ENCODE measurements at regions not wholly inside any gene's neighbourhood (a gene's known extent, or its start where the extent isn't known, plus 50 kb on each side); places are given as distances from the start of the nearest gene placed in this dataset.
"Not testable (repeated sequence)": the region's sequence is repeated elsewhere in the genome, so short reads cannot be mapped to it uniquely, and the experiment has no call there.

DNA sequence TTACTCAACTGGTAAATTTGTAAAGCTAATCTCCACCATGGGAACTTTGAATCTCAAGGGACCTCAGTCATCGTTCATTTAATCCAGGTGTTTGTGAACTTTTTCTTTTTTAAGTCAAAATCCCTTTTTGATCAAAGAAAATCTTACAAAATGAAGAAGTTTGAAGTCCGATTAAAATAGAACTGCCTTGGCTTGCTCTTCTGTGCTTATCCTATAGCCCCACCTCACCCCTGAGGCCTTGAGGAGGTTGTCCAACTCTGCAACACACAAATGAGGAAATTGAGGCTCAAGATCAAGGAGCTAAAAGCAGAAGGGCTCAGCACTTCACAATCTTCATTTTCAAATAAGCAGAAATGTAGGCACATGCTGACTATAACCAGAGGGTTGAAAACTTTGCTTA, 240.3 kb upstream of the SFRP2 start:
- Histone ChIP-seq H3K27ac (no peak overlapping the region), H3K9me3 (replicated peaks) (no peaks in the 10 kb centered on the region), H3K4me1 (no peaks in the 10 kb centered on the region), H3K4me3 (no peak overlapping the region), H3K27me3 (no peaks in the 10 kb centered on the region), H3K36me3 (no peaks in the 10 kb centered on the region)
- no peak for DNase-seq

DNA sequence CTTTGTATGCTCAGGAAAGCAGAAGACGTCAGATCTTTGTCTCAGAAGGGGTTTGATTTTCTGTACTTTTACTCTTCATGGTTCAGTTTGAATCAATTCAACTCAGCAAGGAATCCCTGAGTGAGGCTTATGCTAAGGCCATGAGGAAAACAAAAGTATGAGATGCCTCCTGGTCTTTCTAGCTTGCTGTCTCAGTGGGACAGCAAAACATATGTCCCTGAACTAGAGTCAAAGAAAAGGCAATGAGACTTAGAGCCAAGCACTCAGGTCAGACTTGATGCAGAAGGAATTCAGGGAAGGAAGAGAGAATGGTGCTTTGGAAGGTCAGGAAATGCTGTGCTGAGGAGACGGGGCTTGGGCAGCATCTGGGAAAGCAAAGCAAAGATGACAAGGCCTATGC, 236.2 kb upstream of the SFRP2 start:
- no peaks in the 10 kb centered on the region for H3K36me3 ChIP-seq
- no peak overlapping the region for H3K27ac ChIP-seq
- no peak for DNase-seq
- no peak overlapping the region for H3K4me3 ChIP-seq
- no peaks in the 10 kb centered on the region for H3K9me3 ChIP-seq (replicated peaks)
- no peaks in the 10 kb centered on the region for H3K27me3 ChIP-seq
- no peaks in the 10 kb centered on the region for H3K4me1 ChIP-seq

DNA sequence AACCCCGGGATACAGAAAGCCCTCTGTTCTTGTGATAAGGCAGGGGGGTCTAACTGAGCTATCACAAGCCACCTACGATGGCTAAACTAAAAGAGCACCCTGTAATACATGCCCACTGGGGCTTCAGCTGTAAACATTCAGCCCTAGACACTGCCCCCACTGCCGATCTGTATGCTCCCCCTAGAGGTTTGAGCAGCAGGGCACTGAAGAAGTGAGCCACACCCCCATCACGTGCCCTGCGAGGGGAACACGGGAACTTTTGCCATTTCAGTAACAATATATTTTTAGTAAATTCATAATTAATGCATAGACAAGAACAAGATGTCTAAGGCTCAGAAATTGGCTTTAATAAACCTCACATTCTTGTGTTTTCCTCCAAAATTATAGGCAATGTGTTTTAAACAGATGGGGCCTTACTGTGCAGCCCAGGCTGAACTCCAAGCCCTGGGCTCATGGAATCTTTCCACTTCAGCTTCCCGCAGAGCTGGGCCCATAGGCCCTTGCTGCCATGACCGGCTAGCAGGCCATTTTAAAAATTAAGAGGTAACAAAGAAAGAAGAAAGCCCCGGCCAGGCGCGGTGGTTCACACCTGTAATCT, 235.3 kb upstream of the SFRP2 start:
- Histone ChIP-seq H3K36me3 (no peaks in the 10 kb centered on the region), H3K27me3 (no peaks in the 10 kb centered on the region), H3K27ac (no peak overlapping the region), H3K4me3 (no peak overlapping the region), H3K9me3 (replicated peaks) (no peaks in the 10 kb centered on the region), H3K4me1 (no peaks in the 10 kb centered on the region)
- peak in 1 of 2 experiments; percentile 3 for DNase-seq

DNA sequence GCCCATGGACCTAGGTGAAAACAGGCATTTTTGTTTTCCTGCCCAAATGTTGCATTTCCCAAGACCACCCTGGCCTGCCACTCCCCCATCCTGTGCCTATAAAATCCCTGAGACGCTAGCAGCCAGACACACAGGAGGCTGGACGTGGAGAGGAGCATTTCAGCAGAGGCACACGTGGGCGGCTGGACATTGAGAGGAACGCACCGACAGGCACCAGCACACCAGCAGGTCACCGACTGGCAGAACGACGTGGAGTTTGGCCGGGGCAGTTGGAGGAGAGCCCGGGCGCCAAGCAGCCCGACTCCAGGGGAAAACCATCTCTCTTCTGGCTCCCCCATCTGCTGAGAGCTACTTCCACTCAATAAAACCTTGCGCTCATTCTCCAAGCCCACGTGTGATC, 234.8 kb upstream of the SFRP2 start:
- H3K4me3 ChIP-seq; H3K36me3 ChIP-seq; H3K27ac ChIP-seq; H3K9me3 ChIP-seq (replicated peaks); H3K4me1 ChIP-seq; H3K27me3 ChIP-seq; DNase-seq: not testable (repeated sequence)

- no peak overlapping the region for H3K27ac ChIP-seq
- no peaks in the 10 kb centered on the region for H3K9me3 ChIP-seq (replicated peaks)
- DNase-seq: no peak
- H3K27me3 ChIP-seq: no peaks in the 10 kb centered on the region
- no peaks in the 10 kb centered on the region for H3K36me3 ChIP-seq
- H3K4me1 ChIP-seq: no peaks in the 10 kb centered on the region
- no peak overlapping the region for H3K4me3 ChIP-seq
These were observed 230.9 kb upstream of the SFRP2 start for GRCh38 chr4:154019811-154020210.

GRCh38 chr4:154018659-154019058, 229.8 kb upstream of the SFRP2 start:
- Histone ChIP-seq H3K27ac (no peak overlapping the region), H3K4me3 (no peak overlapping the region), H3K4me1 (no peaks in the 10 kb centered on the region), H3K27me3 (no peaks in the 10 kb centered on the region), H3K36me3 (no peaks in the 10 kb centered on the region), H3K9me3 (replicated peaks) (no peaks in the 10 kb centered on the region)
- DNase-seq: no peak

DNA sequence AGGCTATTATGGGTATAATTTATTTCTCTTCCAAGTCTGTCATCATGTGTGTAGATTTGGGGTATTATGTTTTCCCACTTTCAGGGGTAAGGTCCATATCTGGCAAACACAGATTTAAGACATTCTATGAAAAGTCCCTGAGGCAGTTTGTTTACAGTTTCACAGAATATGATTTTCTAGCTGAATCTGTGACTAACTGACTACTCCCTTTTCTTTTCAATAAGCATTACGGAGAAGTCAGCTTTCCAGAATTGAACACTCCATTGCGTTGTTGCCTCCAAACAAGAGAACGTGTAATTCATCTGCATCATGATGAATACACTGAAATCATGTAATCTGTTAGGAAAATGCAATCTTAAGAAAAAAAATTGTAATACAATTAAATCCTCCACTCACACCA, 226.7 kb upstream of the SFRP2 start:
- Histone ChIP-seq H3K9me3 (replicated peaks) (no peaks in the 10 kb centered on the region), H3K27ac (no peak overlapping the region), H3K27me3 (no peaks in the 10 kb centered on the region)

DNA sequence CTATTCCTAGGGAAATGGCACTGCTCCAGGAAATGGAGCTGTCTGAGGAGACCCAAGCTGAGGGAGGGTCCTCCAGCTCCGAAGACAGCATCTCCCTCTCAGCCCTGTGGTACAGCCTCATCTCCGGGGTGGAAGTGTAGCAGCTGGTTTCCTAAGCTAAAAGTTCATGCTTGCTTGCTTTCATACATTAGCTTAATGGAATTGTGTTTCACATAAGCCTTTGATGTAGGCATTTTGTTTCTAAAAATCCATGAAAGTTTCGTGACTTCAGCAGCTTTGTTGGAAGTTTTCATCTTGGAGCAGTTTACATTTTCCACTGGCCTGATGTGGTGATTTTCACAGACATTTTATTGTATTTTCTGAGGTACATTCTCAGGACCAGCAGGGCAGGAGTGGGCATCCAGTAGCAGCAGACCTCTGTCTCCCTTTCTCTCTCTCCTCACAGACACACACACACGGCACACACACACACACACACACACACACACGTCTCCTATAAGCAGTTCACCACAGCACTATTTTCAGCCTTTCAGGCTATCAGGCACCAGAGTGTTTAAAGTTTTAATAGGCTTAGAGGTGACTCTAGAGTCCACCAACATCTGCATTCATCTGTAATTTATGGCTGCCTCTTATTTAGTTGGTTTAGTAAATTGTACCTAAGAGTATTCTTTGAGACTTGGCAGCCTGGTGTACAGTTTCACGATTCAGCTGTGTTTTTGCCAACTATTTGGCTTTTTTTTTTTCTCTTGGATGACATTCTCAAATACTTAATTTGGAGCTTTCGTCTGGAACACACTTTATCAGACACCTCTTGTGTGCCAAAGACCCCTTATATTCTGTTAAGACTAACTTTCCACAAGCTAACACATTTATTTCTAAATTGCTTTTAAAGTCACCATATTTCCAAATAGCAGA, 225.8 kb upstream of the SFRP2 start:
- no peak overlapping the region for H3K27ac ChIP-seq
- H3K9me3 ChIP-seq (replicated peaks): no peaks in the 10 kb centered on the region
- H3K4me1 ChIP-seq: no peaks in the 10 kb centered on the region
- H3K36me3 ChIP-seq: no peaks in the 10 kb centered on the region
- DNase-seq: no peak
- H3K27me3 ChIP-seq: no peaks in the 10 kb centered on the region
- no peak overlapping the region for H3K4me3 ChIP-seq

More for the DNA sequence above, 226.7 kb upstream of the SFRP2 start:
- Histone ChIP-seq H3K4me3 (no peak overlapping the region), H3K36me3 (no peaks in the 10 kb centered on the region), H3K4me1 (no peaks in the 10 kb centered on the region)
- DNase-seq: no peak

- Histone ChIP-seq H3K4me1 (no peaks in the 10 kb centered on the region), H3K36me3 (no peaks in the 10 kb centered on the region), H3K27me3 (no peaks in the 10 kb centered on the region), H3K9me3 (replicated peaks) (no peaks in the 10 kb centered on the region), H3K4me3 (no peak overlapping the region), H3K27ac (no peak overlapping the region)
- no peak for DNase-seq
These were observed 224.7 kb upstream of the SFRP2 start for GRCh38 chr4:154013576-154013975.

- H3K27me3 ChIP-seq: no peaks in the 10 kb centered on the region
- no peaks in the 10 kb centered on the region for H3K4me1 ChIP-seq
- no peak for DNase-seq
- H3K9me3 ChIP-seq (replicated peaks): no peaks in the 10 kb centered on the region
- no peaks in the 10 kb centered on the region for H3K36me3 ChIP-seq
- H3K27ac ChIP-seq: no peak overlapping the region
- no peak overlapping the region for H3K4me3 ChIP-seq
These were observed 221.5 kb upstream of the SFRP2 start for GRCh38 chr4:154010371-154010770.

GRCh38 chr4:154009788-154010187, 220.9 kb upstream of the SFRP2 start:
- Histone ChIP-seq H3K9me3 (replicated peaks) (no peaks in the 10 kb centered on the region), H3K36me3 (no peaks in the 10 kb centered on the region), H3K4me3 (no peak overlapping the region), H3K27me3 (no peaks in the 10 kb centered on the region), H3K4me1 (no peaks in the 10 kb centered on the region), H3K27ac (no peak overlapping the region)
- DNase-seq: no peak

- DNase-seq: no peak
These were observed 220.3 kb upstream of the SFRP2 start for GRCh38 chr4:154009191-154009590.

DNA sequence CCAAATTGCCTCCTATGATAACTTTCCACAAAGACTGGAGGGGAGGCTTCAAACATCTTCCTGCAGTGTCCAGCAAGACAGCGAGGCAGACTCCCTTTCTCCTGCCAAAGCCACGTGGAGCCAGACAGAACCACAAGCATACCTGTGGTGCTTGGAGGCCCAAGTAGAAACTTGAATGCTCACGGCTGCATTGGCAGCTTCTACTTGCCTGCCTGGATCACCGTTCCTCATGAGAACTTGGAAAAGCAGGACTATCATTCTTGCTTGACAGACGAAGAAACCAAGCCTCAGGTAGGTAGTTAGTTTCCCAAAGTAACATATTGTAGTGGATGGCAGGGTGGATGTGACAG, 216.3 kb upstream of the SFRP2 start:
- no peaks in the 10 kb centered on the region for H3K9me3 ChIP-seq (replicated peaks)
- no peaks in the 10 kb centered on the region for H3K4me1 ChIP-seq
- no peaks in the 10 kb centered on the region for H3K27me3 ChIP-seq
- H3K4me3 ChIP-seq: no peak overlapping the region
- H3K27ac ChIP-seq: no peak overlapping the region
- H3K36me3 ChIP-seq: no peaks in the 10 kb centered on the region
- no peak for DNase-seq

More at GRCh38 chr4:154009191-154009590, 220.3 kb upstream of the SFRP2 start:
- no peaks in the 10 kb centered on the region for H3K27me3 ChIP-seq
- no peak overlapping the region for H3K27ac ChIP-seq
- H3K4me1 ChIP-seq: no peaks in the 10 kb centered on the region
- no peaks in the 10 kb centered on the region for H3K36me3 ChIP-seq
- no peak overlapping the region for H3K4me3 ChIP-seq
- H3K9me3 ChIP-seq (replicated peaks): no peaks in the 10 kb centered on the region

DNA sequence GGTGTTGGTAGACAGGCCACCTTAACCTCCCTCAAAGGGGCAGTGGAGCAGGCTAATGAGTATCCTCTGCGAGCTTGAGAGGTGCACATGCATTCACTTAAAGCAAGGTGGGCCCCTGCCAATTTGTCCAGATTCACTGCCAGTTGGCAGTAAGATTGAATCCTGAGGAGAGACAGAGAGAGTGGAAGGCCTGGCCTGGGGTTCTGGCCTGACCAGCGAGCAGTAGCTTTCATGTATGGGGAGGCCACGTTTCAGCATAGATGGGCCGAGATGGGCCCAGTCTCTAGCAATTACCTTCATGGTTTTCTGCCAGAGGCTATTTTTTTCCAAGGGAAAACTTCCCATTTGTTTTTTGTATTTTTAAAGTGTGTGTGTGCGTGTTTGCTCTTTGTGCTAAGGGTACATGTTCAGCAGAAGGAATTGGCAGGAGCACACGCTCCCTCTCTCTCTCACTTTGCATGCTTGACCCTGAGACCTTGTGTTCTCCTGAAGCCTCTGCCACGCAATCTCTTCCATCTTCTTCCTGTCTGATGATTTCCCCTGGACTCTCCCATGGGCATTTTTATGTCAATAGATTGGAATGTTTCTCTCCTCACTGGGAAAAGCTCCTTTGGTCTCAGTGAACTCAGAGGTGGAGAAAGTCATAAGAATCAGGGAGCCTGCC, 215.8 kb upstream of the SFRP2 start:
- H3K27me3 ChIP-seq: no peaks in the 10 kb centered on the region
- DNase-seq: no peak
- no peaks in the 10 kb centered on the region for H3K4me1 ChIP-seq
- no peaks in the 10 kb centered on the region for H3K36me3 ChIP-seq
- H3K4me3 ChIP-seq: no peak overlapping the region
- no peaks in the 10 kb centered on the region for H3K9me3 ChIP-seq (replicated peaks)
- H3K27ac ChIP-seq: no peak overlapping the region

DNA sequence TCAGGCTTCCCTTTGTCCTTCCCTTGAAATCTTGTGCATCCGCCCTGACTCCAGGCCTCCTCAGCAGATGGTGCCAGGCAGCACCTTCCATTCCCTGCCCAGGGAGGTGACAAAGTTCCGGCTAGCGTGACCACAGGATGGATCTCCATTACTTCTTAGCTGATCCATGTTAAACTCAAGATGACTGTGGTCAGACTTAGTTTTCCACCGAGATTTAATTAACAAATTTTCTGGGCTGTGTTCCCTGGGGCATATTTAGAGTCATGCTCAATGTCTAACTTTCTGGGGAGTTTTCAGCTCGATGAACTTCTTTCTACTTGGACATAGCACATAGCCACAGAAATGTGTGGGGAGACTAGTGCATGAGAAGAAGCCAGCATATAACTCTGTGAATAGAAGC, 215.1 kb upstream of the SFRP2 start:
- Histone ChIP-seq H3K36me3 (no peaks in the 10 kb centered on the region), H3K27me3 (no peaks in the 10 kb centered on the region), H3K4me3 (no peak overlapping the region), H3K9me3 (replicated peaks) (no peaks in the 10 kb centered on the region), H3K27ac (no peak overlapping the region), H3K4me1 (no peaks in the 10 kb centered on the region)
- DNase-seq: no peak
